DND-41 (cell line): ENCODE measurements at regions not wholly inside any gene's neighbourhood (a gene's known extent, or its start where the extent isn't known, plus 50 kb on each side); places are given as distances from the start of the nearest gene placed in this dataset.
"Not testable (repeated sequence)": the region's sequence is repeated elsewhere in the genome, so short reads cannot be mapped to it uniquely, and the experiment has no call there.

ENCODE experiments used
- ATAC-seq: fragments of 200-7000 bp; cut with Tn5 transposase; 3 replicates; pipeline ENCODE4 v1.9.1; 2021; ENCODE audit warnings: low read depth; ENCODE audit not compliant: insufficient read depth
- DNase-seq: peaks from one replicate; pipeline ENCODE4 v3.0.0-alpha.2; 2020
- H2AFZ ChIP-seq: 2 replicates; pipeline ENCODE4 v1.6.0; 2012; ENCODE audit warnings: low read depth, low read length
- H3K27ac ChIP-seq: 2 replicates; pipeline ENCODE4 v1.5.1; 2012; ENCODE audit warnings: low read length, inconsistent platforms
- H3K27me3 ChIP-seq: fragments of 200-600 bp; sonication (generic); 2 replicates; pipeline ENCODE4 v1.6.0; 2012; ENCODE audit warnings: low read length, mild to moderate bottlenecking, inconsistent platforms; ENCODE audit not compliant: insufficient read depth, poor library complexity
- H3K36me3 ChIP-seq: 2 replicates; pipeline ENCODE4 v1.5.1; 2012; ENCODE audit warnings: low read length, inconsistent platforms; ENCODE audit not compliant: insufficient read depth
- H3K4me1 ChIP-seq: 2 replicates; pipeline ENCODE4 v1.5.1; 2012; ENCODE audit warnings: mild to moderate bottlenecking, low read length; ENCODE audit not compliant: insufficient read depth
- H3K4me2 ChIP-seq: 2 replicates; pipeline ENCODE4 v1.6.0; 2012; ENCODE audit warnings: mild to moderate bottlenecking, moderate library complexity, low read length, inconsistent platforms; ENCODE audit not compliant: insufficient read depth
- H3K4me3 ChIP-seq, 2 experiments: fragments of 200-600 bp in 1 of 2; shearing (Covaris generic) in 1 of 2; 2 replicates each; pipeline ENCODE4 v1.5.1; 2012 to 2016; ENCODE audit warnings: inconsistent platforms in 2 of 2, low read length in 2 of 2, mild to moderate bottlenecking in 2 of 2, low read depth in 1 of 2, moderate library complexity in 1 of 2
- H3K79me2 ChIP-seq: 2 replicates; pipeline ENCODE4 v1.6.0; 2012; ENCODE audit warnings: low read length, inconsistent platforms; ENCODE audit not compliant: insufficient read depth
- H3K9ac ChIP-seq: 2 replicates; pipeline ENCODE4 v1.6.0; 2012; ENCODE audit warnings: low read depth, mild to moderate bottlenecking, inconsistent platforms, low read length, moderate library complexity
- H3K9me3 ChIP-seq: 2 replicates; pipeline ENCODE4 v1.5.1; 2012; ENCODE audit warnings: low read length, moderate library complexity, mild to moderate bottlenecking, inconsistent platforms; ENCODE audit not compliant: insufficient read depth, severe bottlenecking
- H4K20me1 ChIP-seq: 2 replicates; pipeline ENCODE4 v1.6.0; 2012; ENCODE audit warnings: low read length; ENCODE audit not compliant: insufficient read depth
- EZH2 ChIP-seq: IDR thresholded peaks from 3 replicates; pipeline ENCODE4 v1.6.1; 2012; ENCODE audit warnings: borderline replicate concordance, low read depth, mild to moderate bottlenecking, moderate library complexity, low read length, inconsistent platforms; ENCODE audit not compliant: severe bottlenecking
- TF ChIP-seq, protein P1 (sequence below): IDR thresholded peaks from 2 replicates; pipeline ENCODE4 v1.5.1; 2012; ENCODE audit warnings: borderline replicate concordance, low read length, moderate library complexity, mild to moderate bottlenecking; ENCODE audit not compliant: poor library complexity, severe bottlenecking; ENCODE audit errors: extremely low read depth

DNA sequence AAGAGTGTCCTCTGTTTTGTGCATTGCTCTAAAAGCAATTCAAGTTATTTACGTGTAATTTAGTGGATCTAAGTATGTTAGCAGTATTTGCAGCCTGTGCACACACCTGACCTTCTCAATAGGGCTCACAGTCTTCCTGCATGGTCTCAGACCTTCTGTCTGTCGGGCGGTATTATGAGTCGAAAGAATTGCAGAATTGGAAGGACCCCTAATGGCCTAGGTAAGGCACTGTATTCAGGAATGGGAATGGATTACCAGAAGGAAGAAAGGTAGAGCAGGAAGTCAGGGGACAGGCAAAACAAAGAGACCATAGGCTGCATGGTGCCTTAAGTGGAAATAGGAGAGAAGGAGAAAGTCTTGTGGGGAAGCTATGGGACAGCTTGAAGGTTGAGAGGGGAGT is 341.6 kb downstream of the VRK1 start:
- Histone ChIP-seq H3K36me3 (no peaks in the 10 kb centered on the region), H3K4me2 (no peak overlapping the region), H3K79me2 (no peaks in the 10 kb centered on the region), H3K9me3 (peaks cover 2% of the 10 kb centered on the region), H4K20me1 (no peaks in the 10 kb centered on the region), H3K4me3 (no peak overlapping the region), H3K27me3 (no peaks in the 10 kb centered on the region), H3K27ac (no peak overlapping the region), H2AFZ (no peak overlapping the region), H3K9ac (no peak overlapping the region), H3K4me1 (no peaks in the 10 kb centered on the region)
- DNase-seq (no peak), ATAC-seq (no peak)
- no peak for TF ChIP-seq EZH2
- TF ChIP-seq, protein P1, sequence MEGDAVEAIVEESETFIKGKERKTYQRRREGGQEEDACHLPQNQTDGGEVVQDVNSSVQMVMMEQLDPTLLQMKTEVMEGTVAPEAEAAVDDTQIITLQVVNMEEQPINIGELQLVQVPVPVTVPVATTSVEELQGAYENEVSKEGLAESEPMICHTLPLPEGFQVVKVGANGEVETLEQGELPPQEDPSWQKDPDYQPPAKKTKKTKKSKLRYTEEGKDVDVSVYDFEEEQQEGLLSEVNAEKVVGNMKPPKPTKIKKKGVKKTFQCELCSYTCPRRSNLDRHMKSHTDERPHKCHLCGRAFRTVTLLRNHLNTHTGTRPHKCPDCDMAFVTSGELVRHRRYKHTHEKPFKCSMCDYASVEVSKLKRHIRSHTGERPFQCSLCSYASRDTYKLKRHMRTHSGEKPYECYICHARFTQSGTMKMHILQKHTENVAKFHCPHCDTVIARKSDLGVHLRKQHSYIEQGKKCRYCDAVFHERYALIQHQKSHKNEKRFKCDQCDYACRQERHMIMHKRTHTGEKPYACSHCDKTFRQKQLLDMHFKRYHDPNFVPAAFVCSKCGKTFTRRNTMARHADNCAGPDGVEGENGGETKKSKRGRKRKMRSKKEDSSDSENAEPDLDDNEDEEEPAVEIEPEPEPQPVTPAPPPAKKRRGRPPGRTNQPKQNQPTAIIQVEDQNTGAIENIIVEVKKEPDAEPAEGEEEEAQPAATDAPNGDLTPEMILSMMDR, result peak; percentile 8

- no peaks in the 10 kb centered on the region for H4K20me1 ChIP-seq
- no peaks in the 10 kb centered on the region for H3K4me1 ChIP-seq
- no peaks in the 10 kb centered on the region for H3K9me3 ChIP-seq
- no peak for DNase-seq
- H3K27me3 ChIP-seq, result no peaks in the 10 kb centered on the region
- no peaks in the 10 kb centered on the region for H3K36me3 ChIP-seq
- ATAC-seq, result no peak
- no peak overlapping the region for H2AFZ ChIP-seq
- no peak overlapping the region for H3K27ac ChIP-seq
- TF ChIP-seq, protein P1, result no peak
- TF ChIP-seq EZH2, result no peak
- no peaks in the 10 kb centered on the region for H3K79me2 ChIP-seq
- H3K4me2 ChIP-seq, result no peak overlapping the region
- H3K9ac ChIP-seq, result no peak overlapping the region
- no peak overlapping the region for H3K4me3 ChIP-seq
These were observed 345.8 kb downstream of the VRK1 start for GRCh38 chr14:97143011-97143410.

- H3K4me3 ChIP-seq, result no peak overlapping the region
- H3K27me3 ChIP-seq, result no peaks in the 10 kb centered on the region
- TF ChIP-seq EZH2, result no peak
- TF ChIP-seq, protein P1, result no peak
- ATAC-seq (no peak), DNase-seq (no peak)
- no peaks in the 10 kb centered on the region for H3K36me3 ChIP-seq
- no peaks in the 10 kb centered on the region for H3K9me3 ChIP-seq
- no peak overlapping the region for H3K4me2 ChIP-seq
- no peak overlapping the region for H2AFZ ChIP-seq
- no peaks in the 10 kb centered on the region for H3K79me2 ChIP-seq
- no peaks in the 10 kb centered on the region for H4K20me1 ChIP-seq
- H3K9ac ChIP-seq, result no peak overlapping the region
- no peak overlapping the region for H3K27ac ChIP-seq
- H3K4me1 ChIP-seq, result no peaks in the 10 kb centered on the region
These were observed 346.3 kb downstream of the VRK1 start for GRCh38 chr14:97143456-97143855.

DNA sequence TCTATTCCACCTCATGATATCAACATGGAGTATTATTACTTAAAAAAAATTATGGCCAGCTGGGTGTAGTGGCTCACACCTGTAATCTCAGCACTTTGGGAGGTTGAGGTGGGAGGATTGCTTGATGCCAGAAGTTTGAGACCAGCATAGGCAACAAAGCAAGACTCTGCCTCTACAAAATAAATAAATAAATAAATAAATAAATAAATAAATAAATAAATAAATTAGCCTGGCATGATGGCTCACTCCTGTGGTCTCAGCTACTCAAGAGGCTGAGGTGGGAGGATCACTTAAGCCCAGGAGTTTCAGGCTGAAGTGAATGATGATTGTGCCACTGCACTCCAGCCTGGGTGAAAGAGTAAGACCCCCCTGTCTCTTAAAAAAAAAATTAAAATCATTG is 350.8 kb downstream of the VRK1 start:
- H3K4me1 ChIP-seq, H3K9ac ChIP-seq, ATAC-seq, H2AFZ ChIP-seq, H3K27me3 ChIP-seq, DNase-seq, H3K9me3 ChIP-seq, H4K20me1 ChIP-seq, H3K27ac ChIP-seq, H3K4me3 ChIP-seq, H3K79me2 ChIP-seq, H3K4me2 ChIP-seq, H3K36me3 ChIP-seq: not testable (repeated sequence)
